ENCODE measurements at regions not wholly inside any gene's neighbourhood (a gene's known extent, or its start where the extent isn't known, plus 50 kb on each side); places are given as distances from the start of the nearest gene placed in this dataset.

GRCh38 chr1:177547200-177547599 is 376.4 kb downstream of the BRINP2 start:
- TF ChIP-seq CTCF (conservative IDR thresholded peaks at IDR 0.05; ENCODE audit: low read depth, low read length), result no peak
- TF ChIP-seq EZH2 (IDR thresholded peaks at IDR 0.05; ENCODE audit: low read length, unreplicated experiment), result no peak
- no peak for TF ChIP-seq EZH2phosphoT487 (IDR thresholded peaks at IDR 0.05; ENCODE audit: borderline replicate concordance, low read length)

All from PC-3 (cell line).